ENCODE measurements at regions not wholly inside any gene's neighbourhood (a gene's known extent, or its start where the extent isn't known, plus 50 kb on each side); places are given as distances from the start of the nearest gene placed in this dataset.

- no peak for DNase-seq (ENCODE audit: extremely low spot score)
- no peak for TF ChIP-seq POLR2AphosphoS5 (IDR thresholded peaks at IDR 0.05)
- TF ChIP-seq, protein P1, sequence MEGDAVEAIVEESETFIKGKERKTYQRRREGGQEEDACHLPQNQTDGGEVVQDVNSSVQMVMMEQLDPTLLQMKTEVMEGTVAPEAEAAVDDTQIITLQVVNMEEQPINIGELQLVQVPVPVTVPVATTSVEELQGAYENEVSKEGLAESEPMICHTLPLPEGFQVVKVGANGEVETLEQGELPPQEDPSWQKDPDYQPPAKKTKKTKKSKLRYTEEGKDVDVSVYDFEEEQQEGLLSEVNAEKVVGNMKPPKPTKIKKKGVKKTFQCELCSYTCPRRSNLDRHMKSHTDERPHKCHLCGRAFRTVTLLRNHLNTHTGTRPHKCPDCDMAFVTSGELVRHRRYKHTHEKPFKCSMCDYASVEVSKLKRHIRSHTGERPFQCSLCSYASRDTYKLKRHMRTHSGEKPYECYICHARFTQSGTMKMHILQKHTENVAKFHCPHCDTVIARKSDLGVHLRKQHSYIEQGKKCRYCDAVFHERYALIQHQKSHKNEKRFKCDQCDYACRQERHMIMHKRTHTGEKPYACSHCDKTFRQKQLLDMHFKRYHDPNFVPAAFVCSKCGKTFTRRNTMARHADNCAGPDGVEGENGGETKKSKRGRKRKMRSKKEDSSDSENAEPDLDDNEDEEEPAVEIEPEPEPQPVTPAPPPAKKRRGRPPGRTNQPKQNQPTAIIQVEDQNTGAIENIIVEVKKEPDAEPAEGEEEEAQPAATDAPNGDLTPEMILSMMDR (IDR thresholded peaks at IDR 0.05) = no peak
- no peak for TF ChIP-seq POLR2A (IDR thresholded peaks at IDR 0.05; ENCODE audit: low read depth)
- TF ChIP-seq EP300 (IDR thresholded peaks at IDR 0.05) = no peak
- no peak overlapping the region for H3K27ac ChIP-seq (replicated peaks in 1 of 4)
- H3K27me3 ChIP-seq = no peaks in the 10 kb centered on the region
- intact Hi-C loops (cut with DNase I) = no loop called here
- H3K4me1 ChIP-seq = no peaks in the 10 kb centered on the region
- 80% methylated on average over 1 of the region's 1 CpG for WGBS
- H3K9me3 ChIP-seq = no peaks in the 10 kb centered on the region
- H3K36me3 ChIP-seq = no peaks in the 10 kb centered on the region
- H3K4me3 ChIP-seq = no peak overlapping the region
These were observed 404.4 kb downstream of the AACS start for GRCh38 chr12:125469683-125470082.

GRCh38 chr12:125470838-125471783, 405.9 kb downstream of the AACS start:
- intact Hi-C loops (cut with DNase I) = no loop called here
- 72% methylated on average over 15 of the region's 15 CpGs for WGBS
- TF ChIP-seq, protein P1 (IDR thresholded peaks at IDR 0.05) = no peak
- TF ChIP-seq POLR2AphosphoS5 (IDR thresholded peaks at IDR 0.05) (no peak), POLR2A (IDR thresholded peaks at IDR 0.05; ENCODE audit: low read depth) (no peak)
- Histone ChIP-seq H3K27ac (replicated peaks in 1 of 4) (no peak overlapping the region), H3K9me3 (no peaks in the 10 kb centered on the region), H3K36me3 (no peaks in the 10 kb centered on the region), H3K27me3 (no peaks in the 10 kb centered on the region), H3K4me3 (no peak overlapping the region), H3K4me1 (no peaks in the 10 kb centered on the region)
- no peak for DNase-seq (ENCODE audit: extremely low spot score)

GRCh38 chr12:125473501-125473900, 408.3 kb downstream of the AACS start:
- no peaks in the 10 kb centered on the region for H3K9me3 ChIP-seq
- no peak for TF ChIP-seq POLR2A (IDR thresholded peaks at IDR 0.05; ENCODE audit: low read depth)
- TF ChIP-seq POLR2AphosphoS5 (IDR thresholded peaks at IDR 0.05) = no peak
- TF ChIP-seq, protein P1 (IDR thresholded peaks at IDR 0.05) = no peak
- no peak for TF ChIP-seq EP300 (IDR thresholded peaks at IDR 0.05)
- H3K36me3 ChIP-seq = no peaks in the 10 kb centered on the region
- intact Hi-C loops (cut with DNase I) = no loop called here
- no peak overlapping the region for H3K4me3 ChIP-seq
- no peaks in the 10 kb centered on the region for H3K4me1 ChIP-seq
- DNase-seq (ENCODE audit: extremely low spot score) = no peak
- peaks cover 0 to 8% (median 0%) of the 10 kb centered on the region in 4 donors for H3K27me3 ChIP-seq
- H3K27ac ChIP-seq (replicated peaks in 1 of 4) = no peak overlapping the region

DNA sequence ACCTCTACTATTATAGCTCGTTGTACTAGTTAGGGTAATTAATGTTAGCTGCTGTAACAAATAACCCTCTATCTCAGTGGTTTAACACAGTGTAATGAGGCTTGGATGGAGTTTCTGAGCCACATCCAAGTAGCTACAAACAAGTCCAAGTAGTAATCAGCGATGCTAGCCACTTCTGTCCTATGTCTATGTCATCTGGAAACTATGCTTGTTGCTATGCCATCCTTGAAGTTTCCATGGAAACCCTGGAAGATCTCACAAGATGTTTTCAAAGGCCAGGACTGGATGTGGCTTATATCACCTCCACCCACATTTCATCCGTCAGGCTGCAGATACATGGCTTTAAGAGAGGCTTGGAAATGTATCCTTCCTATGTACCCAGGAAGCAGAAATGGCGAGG, 422.1 kb downstream of the AACS start:
- H3K4me1 ChIP-seq = no peaks in the 10 kb centered on the region
- 65% methylated on average over 4 of the region's 4 CpGs for WGBS
- no peak overlapping the region for H3K4me3 ChIP-seq
- H3K27me3 ChIP-seq = no peaks in the 10 kb centered on the region
- no peaks in the 10 kb centered on the region for H3K36me3 ChIP-seq
- DNase-seq (ENCODE audit: extremely low spot score) = no peak
- TF ChIP-seq POLR2AphosphoS5 (IDR thresholded peaks at IDR 0.05) (no peak), EP300 (IDR thresholded peaks at IDR 0.05) (no peak), POLR2A (IDR thresholded peaks at IDR 0.05; ENCODE audit: low read depth) (no peak)
- TF ChIP-seq, protein P1 (IDR thresholded peaks at IDR 0.05) = no peak
- intact Hi-C loops (cut with DNase I) = no loop called here
- H3K27ac ChIP-seq (replicated peaks in 1 of 4) = no peak overlapping the region
- peaks cover 0 to 11% (median 3%) of the 10 kb centered on the region in 4 donors for H3K9me3 ChIP-seq
